ENCODE measurements at regions not wholly inside any gene's neighbourhood (a gene's known extent, or its start where the extent isn't known, plus 50 kb on each side); places are given as distances from the start of the nearest gene placed in this dataset.
"Not testable (repeated sequence)": the region's sequence is repeated elsewhere in the genome, so short reads cannot be mapped to it uniquely, and the experiment has no call there.

GRCh38 chr10:23545866-23546265 lies 107.0 kb downstream of the OTUD1 start:
- not testable (repeated sequence) for DNase-seq

GRCh38 chr10:23556727-23557440 lies 118.0 kb downstream of the OTUD1 start:
- DNase-seq, result no peak

GRCh38 chr10:23557777-23558176 lies 118.9 kb downstream of the OTUD1 start:
- DNase-seq, result no peak

GRCh38 chr10:23558361-23558799 lies 119.5 kb downstream of the OTUD1 start:
- DNase-seq, result no peak

GRCh38 chr10:23568996-23569395 lies 130.1 kb downstream of the OTUD1 start:
- no peak for DNase-seq

GRCh38 chr10:23571884-23572283 lies 133.0 kb downstream of the OTUD1 start:
- DNase-seq, result no peak

- no peak for DNase-seq
These were observed 143.1 kb downstream of the OTUD1 start for GRCh38 chr10:23581906-23582450.

GRCh38 chr10:23584396-23584795 lies 145.5 kb downstream of the OTUD1 start:
- DNase-seq, result no peak

GRCh38 chr10:23585186-23585585 lies 146.3 kb downstream of the OTUD1 start:
- peak; percentile 44 for DNase-seq

- DNase-seq, result peak; percentile 18
These were observed 146.8 kb downstream of the OTUD1 start for GRCh38 chr10:23585666-23586065.

- DNase-seq, result not testable (repeated sequence)
These were observed 156.4 kb downstream of the OTUD1 start for GRCh38 chr10:23595278-23595677.

- no peak for DNase-seq
These were observed 165.7 kb downstream of the OTUD1 start for GRCh38 chr10:23604613-23605012.

GRCh38 chr10:23606456-23606855 lies 167.6 kb downstream of the OTUD1 start:
- DNase-seq, result no peak

GRCh38 chr10:23608926-23609325 lies 170.1 kb downstream of the OTUD1 start:
- DNase-seq, result no peak

- DNase-seq, result no peak
These were observed 171.9 kb downstream of the OTUD1 start for GRCh38 chr10:23610626-23611307.

GRCh38 chr10:23611308-23612029 lies 172.6 kb downstream of the OTUD1 start:
- DNase-seq, result no peak

GRCh38 chr10:23613900-23614299 lies 175.0 kb downstream of the OTUD1 start:
- no peak for DNase-seq

GRCh38 chr10:23614483-23614882 lies 175.6 kb downstream of the OTUD1 start:
- no peak for DNase-seq

GRCh38 chr10:23630376-23630775 lies 191.5 kb downstream of the OTUD1 start:
- DNase-seq, result no peak

- no peak for DNase-seq
These were observed 192.0 kb downstream of the OTUD1 start for GRCh38 chr10:23630885-23631284.

GRCh38 chr10:23643111-23643780 lies 204.4 kb downstream of the OTUD1 start:
- no peak for DNase-seq

GRCh38 chr10:23648618-23649017 lies 209.7 kb downstream of the OTUD1 start:
- no peak for DNase-seq

- DNase-seq, result no peak
These were observed 217.9 kb downstream of the OTUD1 start for GRCh38 chr10:23656735-23657134.

Measured in NCI-H1105 treated with DMSO at 0.1 percent for 48 hours (cell line).